Activated T-helper 1 cell treated with anti-CD3 and anti-CD28 coated beads, Interleukin-2, amount 50 U/mL, for 16 hours (primary cell): ENCODE measurements at regions not wholly inside any gene's neighbourhood (a gene's known extent, or its start where the extent isn't known, plus 50 kb on each side); places are given as distances from the start of the nearest gene placed in this dataset.

Experiments
- DNase-seq, 2 donors: peaks; one replicate each; pipeline ENCODE4 v3.0.0-alpha.2; 2020; ENCODE audit warnings: low read depth in 1 of 2, low spot score in 1 of 2

DNA sequence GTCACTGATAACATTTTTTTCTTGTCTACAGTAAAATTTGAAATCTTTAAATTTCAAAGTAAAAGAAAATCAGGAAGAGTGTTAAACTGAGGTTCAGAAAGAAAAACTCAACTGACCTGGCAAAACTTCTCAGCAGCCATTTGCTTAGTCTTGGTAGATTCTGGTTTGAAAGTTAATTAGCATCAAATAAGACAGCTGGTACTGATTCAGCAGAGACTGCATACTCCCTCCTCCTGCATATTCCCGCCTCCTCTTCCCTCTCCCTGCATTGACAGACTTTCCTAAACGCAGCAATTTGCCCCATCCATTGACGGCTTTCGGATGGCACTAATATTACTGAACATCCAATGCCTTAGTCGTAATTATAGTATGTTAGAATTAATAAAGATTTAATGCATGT lies 520.8 kb downstream of the FLRT2 start:
- DNase-seq = no peak

- no peak for DNase-seq
Measured at GRCh38 chr14:86050072-86050683, 520.2 kb downstream of the FLRT2 start.

GRCh38 chr14:86039176-86039575 lies 509.2 kb downstream of the FLRT2 start:
- DNase-seq = no peak

GRCh38 chr14:86038387-86039042 lies 508.6 kb downstream of the FLRT2 start:
- no peak for DNase-seq

GRCh38 chr14:86035882-86036281 lies 505.9 kb downstream of the FLRT2 start:
- no peak for DNase-seq

GRCh38 chr14:86027990-86028389 lies 498.0 kb downstream of the FLRT2 start:
- no peak for DNase-seq

GRCh38 chr14:86027144-86027543 lies 497.2 kb downstream of the FLRT2 start:
- no peak for DNase-seq

- DNase-seq = no peak
Measured at GRCh38 chr14:86022031-86022629, 492.2 kb downstream of the FLRT2 start.

DNA sequence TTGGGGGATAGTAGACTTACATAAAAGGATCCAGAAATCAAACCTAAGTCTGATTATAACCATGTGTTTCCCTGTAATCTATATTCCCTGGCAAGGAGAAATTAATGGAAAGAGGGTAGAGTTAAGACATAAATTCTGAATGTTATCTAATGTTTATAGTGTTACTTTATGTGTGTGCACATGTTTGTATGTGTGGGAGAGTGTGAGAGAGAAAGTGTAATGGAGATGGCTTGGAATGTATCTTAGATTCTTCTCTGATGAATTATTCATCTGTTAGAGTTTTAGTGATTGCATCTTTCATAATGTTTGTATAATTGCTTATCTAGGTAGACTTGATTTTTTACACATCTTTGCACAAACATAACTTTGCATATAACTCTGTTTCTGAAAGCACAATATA lies 490.9 kb downstream of the FLRT2 start:
- DNase-seq = no peak

- no peak for DNase-seq
Measured at GRCh38 chr14:86015941-86016340, 486.0 kb downstream of the FLRT2 start.

DNA sequence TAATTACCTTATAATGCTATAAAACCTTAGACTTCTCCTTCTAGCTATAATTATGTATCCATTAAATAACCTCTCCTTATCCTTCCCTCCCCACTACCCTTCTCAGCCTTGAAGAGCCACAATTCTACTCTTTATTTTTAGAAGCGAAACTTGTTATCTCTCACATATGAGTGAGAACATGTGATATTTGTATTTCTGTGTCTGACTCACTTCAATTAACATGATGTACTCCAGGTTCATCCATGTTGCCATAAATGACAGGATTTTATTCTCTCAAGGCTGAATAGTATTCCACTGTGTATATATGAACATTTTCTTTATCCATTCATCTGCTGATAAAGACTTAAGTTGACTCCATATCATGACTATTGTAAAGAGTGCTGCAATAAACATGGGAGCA lies 485.6 kb downstream of the FLRT2 start:
- DNase-seq = no peak

GRCh38 chr14:86013641-86014040 lies 483.7 kb downstream of the FLRT2 start:
- DNase-seq = no peak

- no peak for DNase-seq
Measured at GRCh38 chr14:86012461-86012860, 482.5 kb downstream of the FLRT2 start.

- no peak for DNase-seq
Measured at GRCh38 chr14:86003998-86004397, 474.1 kb downstream of the FLRT2 start.

DNA sequence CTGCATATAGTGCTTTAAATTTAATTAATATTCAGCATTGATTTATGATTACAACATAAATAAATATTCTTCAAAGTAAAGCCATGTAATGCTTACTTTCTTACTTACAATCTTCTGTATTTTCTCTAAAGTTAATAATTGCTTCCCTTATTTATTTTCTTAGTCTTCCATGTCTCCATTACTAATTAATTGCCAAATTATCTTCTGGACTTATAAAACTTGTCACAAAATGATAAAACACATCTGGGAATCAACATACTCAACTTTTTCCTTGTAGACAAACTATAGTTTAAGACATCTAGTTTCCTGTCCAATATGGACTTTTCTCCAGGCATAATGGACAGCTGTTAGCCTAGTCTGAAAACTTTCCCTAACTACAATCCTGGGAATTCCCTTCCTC lies 466.6 kb downstream of the FLRT2 start:
- no peak for DNase-seq

DNA sequence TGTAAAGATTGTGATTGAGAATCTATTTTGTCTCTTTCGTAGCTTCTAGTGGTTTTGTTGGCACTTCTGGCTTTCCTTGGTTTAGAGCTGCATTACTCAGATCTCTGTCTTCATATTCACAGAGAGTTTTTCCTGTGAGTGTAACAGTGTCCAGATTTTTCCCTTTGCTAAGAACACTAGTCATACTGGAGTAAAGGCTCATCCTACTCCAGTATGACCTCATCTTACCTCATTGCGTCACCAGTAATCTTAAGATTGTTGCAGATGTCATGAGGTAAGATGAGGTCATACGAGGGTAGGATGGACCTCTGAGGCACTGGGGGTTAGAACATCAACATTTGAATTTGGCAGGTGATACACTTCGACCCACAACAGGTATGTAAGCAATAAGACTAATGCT lies 461.2 kb downstream of the FLRT2 start:
- no peak for DNase-seq

DNA sequence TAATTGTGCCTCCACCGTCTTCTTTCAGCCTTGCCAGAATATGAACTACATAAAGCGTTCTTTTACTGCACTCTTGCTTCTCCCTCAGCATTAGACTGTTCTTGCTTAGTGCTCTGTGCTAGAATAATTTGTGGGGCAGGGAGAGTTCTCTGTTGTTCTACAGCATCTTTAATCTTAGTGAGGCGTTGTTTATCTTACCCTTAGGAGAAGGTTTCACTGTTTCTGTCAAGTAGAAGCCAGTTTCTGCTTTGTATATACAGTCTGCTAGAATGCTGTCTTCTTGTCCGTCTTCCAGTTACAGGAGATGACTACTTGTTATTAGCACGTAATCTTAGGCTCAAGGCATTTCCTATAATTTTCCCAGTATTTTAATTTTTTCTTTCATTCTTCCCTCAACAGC lies 458.0 kb downstream of the FLRT2 start:
- DNase-seq = no peak

DNA sequence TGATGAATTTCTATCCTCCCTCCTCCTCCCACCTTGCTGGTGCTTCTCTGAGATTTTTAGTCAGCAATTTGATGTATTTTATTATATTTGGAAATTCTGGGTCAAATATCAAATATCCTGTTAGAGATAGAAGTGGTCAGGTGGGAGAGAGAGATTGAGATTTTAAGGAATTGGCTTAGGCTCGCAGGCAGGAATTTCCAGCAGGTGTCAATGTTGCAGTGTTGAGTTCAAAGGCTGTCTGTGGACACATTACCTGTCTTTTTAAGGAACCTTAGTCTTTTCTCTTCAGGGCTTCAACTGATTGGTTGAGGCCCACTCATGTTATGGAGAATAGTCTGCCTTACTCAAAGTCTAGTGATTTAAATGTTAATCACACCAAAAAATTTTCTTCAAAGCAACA lies 457.3 kb downstream of the FLRT2 start:
- DNase-seq = no peak

DNA sequence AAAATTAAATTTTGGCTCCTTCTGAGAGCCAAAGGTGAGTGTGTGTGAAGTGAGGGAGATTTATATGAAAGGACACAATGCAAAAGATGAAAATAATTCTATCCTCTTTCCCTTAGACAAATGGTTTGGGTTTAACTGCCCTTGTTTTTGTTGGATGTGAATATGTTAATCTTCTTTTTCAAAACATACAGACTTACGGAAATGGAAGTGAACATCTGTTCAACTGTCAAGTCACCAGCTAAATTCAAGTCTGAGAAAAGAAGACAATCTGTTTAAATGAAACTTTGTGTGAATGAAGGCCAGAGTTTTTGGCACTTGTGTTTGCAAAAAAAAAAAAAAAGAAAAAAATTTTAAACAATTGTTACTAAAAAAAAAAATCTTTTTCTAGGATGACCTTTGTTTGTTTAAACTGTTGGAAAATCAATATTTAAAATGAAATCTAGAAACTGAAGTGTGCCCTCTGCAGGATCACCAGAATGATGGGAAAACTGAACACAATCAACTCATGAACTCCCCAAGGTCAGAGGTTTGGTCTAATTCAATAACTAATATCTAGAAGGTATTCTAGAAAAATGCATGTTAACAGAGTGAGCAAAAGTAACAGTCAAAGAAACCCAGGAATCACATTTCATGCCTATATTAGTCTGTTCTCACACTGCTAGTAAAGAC lies 448.8 kb downstream of the FLRT2 start:
- no peak for DNase-seq

GRCh38 chr14:85974602-85975001 lies 444.7 kb downstream of the FLRT2 start:
- DNase-seq = no peak

DNA sequence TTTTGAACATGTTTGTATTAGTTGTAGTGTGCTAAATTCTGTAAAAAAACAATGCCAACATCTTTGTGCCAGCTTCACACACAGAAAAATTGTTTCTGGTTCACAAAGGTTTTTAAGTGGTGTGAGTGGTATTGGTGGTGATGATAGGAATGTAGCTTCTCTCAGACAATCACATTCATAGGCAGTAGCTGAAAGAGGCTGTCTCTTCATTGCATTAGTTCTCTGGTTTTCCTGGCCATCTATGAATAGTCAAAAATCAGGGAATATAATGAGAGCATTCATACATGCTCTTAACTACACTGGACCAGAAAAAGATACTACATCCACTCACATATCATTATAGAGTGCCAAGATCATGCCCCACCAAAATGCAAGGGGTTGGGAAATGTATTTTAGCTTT lies 433.5 kb downstream of the FLRT2 start:
- DNase-seq = no peak

GRCh38 chr14:85960756-85961155 lies 430.8 kb downstream of the FLRT2 start:
- no peak for DNase-seq
